GM19043 (cell line): ENCODE measurements at regions not wholly inside any gene's neighbourhood (a gene's known extent, or its start where the extent isn't known, plus 50 kb on each side); places are given as distances from the start of the nearest gene placed in this dataset.
"Not testable (repeated sequence)": the region's sequence is repeated elsewhere in the genome, so short reads cannot be mapped to it uniquely, and the experiment has no call there.

Source experiments
- ATAC-seq: cut with Tn5 transposase; IDR thresholded peaks from one replicate; pipeline ENCODE4 v1.9.1; 2021; ENCODE audit warnings: low read depth; ENCODE audit not compliant: unreplicated experiment

DNA sequence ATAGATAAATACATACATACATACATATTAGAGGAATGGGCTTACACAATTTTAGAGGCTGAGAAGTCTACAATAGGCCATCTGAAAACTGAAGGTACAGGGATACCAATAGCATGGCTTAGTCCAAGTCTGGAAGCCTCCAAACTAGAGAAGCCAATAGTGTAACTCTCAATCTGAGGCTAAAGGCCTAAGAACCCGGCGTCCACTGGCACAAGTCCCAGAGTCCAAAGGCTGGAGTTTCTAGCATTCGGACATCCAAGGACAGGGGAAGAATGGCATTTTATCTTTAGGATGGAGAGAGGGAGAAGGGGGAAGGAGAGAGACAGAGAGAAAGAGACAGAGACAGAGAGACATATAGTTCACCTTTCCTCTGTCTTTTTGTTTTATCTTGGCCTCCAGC lies 63.7 kb upstream of the SYT4 start:
- ATAC-seq, result no peak

DNA sequence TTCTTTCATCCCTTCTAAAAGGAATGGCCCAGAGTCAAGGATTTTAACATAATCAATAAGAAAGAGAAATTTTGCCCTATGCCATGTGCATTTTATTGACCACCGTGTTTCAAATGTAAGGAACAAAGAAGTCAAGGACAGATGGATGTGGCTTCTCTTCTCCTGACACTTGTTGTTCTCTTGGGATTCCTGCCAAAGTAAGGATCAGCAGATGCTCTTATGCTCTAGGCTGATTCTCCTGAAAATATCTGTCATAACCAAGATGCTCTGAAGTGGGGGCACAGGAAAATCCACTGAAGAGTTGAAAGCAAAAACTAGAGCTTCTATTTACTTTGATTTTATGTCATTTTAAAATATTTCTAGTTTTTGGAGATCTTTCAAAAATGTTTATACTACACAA lies 72.9 kb upstream of the SYT4 start:
- ATAC-seq, result no peak

DNA sequence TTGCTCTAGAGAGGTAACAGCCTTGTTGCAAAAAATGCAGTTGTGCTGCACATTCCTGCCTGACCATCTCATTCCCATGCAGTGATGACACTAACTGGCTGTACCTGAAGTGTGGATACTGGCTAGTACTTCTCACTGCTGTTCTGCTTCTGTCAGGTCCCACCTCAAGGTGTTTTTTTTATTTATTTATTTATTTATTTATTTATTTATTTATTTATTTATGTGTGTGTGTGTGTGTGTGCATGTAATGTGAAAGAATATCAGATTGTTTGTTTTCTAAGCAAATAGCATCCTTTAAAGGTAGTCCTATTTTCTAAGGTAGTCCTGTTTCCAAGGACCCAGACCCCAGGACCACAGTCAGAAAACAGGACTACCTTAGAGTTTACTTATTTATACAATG lies 87.2 kb upstream of the SYT4 start:
- ATAC-seq, result no peak

DNA sequence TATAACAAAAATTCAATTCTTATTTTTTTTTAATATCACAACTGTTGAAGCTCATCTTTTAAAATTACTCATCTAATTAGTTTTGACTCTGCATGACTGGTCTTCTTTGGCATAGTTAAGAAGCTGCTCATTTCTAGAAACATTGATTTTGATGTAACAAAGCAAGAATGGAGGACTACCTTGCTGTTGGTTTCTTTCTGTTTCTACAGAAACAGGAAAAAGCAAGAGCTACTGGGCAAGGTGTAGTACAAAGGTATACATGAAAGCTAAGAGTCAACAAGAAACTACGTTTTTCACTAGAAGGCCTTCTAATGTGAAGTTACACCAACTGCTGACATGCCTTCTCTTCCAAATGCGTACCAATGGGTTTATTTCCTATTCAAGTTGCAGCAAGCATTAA lies 90.6 kb upstream of the SYT4 start:
- ATAC-seq, result no peak

DNA sequence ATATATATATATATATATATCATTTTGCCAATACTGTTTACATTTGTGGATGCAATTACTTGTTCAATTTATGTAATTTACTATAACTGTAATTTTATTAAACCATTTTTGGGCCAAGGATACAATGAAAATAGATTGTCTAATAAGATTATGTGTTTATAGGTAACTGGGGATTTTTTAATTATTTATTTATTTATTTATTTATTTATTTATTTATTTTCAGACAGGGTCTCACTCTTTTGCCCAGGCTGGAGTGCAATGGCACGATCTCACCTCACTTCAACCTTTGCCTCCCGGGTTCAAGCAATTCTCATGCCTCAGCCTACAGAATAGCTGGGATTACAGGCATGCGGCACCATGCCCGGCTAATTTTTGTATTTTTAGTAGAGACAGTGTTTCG lies 92.0 kb upstream of the SYT4 start:
- not testable (repeated sequence) for ATAC-seq

DNA sequence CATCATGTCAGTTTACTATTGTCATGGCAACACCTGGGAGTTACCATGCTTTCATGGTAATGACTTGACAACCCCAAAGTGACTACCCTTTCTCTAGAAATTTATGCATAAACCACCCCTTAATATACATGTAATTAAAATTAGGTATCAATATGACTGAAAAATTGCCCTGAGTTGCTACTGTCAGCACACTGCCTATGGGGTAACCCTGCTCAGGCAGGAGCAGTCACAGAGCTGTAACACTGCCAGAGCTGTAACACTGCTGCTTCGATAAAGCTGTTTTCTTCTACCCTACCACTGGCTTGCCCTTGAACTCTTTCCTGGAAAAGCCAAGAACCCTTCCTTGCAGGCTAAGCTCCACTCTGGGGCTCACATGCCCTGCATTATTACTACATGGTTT lies 95.5 kb upstream of the SYT4 start:
- no peak for ATAC-seq

DNA sequence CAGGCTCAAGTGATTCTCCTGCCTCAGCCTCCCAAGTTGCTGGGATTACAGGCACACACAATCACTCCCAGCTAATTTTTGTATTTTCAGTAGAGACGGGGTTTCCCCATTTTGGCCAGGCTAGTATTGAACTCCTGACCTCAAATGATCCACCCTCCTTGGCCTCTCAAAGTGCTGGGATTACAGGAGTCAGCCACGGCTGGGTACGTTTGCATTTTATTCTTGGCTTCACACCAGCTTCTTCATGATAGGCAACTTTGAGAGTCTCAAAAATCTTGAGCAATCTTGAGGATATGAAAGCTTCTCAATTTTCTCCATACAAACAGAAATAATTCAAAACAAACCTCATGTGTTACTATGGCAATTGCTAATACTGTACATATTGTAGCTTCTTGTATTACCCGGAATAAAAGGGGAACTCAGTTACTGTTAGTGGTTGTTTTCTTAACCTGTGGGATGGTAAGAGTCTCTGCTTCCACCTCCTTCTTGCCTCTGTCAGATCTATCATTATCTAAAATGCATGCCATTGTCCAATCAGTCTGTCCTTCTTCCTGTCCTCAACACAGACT lies 102.9 kb upstream of the SYT4 start:
- no peak for ATAC-seq

DNA sequence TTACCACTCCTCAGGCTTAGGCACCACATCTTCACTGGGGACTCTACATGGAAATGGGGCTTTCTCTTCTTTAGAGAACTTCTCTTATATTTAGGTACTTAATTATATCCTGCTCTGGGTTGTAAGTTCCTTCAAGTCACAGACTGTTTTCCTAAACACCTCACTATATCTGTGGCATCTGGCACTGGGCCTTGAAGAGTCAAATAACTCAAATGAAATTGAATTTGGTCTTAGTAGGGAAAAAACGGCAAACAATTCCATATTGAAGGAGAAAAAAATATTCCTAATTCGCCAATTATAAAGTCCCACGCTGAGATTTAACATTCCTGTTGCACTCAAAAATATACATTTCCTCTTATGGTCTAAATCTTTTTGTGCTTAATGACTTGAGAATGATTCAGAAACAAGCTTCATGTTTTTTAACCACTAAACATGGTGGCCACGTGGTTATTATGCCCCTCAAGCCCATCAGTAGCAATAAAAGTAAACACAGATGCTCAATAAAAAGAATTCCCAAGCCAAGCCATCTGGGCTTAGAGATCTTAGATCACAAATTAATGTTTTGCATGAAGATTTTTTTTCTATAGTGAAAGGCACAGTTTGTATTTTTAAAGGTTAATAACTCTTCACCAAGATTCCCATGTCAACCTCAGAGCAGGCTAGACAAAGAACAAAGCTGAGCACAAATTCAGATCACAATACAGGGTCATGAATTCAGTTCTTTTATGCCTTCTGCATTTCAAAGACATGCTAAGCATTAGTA lies 105.5 kb upstream of the SYT4 start:
- ATAC-seq, result no peak

DNA sequence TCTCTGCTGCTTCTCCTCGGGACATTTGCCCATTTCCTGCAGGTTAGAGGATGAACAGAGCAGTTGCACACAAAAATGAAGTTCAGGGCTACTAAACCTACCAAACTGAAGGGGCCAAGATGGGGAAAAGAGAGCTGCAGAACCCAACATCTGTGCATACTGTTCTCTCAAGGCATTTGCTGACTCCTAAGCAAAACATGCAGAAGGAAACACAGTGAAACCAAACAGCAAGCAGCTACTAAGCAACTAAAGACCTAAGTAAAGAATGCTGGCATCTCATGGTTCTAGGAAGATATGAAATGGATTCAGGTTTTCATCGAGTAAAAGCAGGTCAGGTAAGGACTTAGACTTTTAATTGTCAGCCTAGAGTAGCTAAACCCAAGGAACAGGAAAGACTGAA lies 111.9 kb upstream of the SYT4 start:
- no peak for ATAC-seq

DNA sequence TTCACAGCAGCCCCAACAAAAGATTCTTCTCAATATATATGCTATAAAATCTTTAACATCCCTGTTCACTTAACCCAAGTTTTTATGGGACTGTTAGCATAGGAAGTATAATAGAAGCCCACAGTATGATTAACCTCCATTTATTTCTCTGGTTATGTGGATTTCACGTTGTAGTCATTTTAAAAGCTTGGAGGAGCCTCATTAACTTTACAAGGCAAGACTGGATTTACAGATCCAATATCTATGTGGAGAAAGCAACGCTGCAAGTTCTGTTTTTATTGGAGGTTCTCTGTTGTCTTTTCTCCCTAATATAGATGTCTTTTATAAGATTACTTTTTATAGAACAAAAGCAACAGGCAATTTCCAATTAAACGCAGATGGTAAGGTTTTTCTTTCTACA lies 114.9 kb upstream of the SYT4 start:
- ATAC-seq, result no peak

DNA sequence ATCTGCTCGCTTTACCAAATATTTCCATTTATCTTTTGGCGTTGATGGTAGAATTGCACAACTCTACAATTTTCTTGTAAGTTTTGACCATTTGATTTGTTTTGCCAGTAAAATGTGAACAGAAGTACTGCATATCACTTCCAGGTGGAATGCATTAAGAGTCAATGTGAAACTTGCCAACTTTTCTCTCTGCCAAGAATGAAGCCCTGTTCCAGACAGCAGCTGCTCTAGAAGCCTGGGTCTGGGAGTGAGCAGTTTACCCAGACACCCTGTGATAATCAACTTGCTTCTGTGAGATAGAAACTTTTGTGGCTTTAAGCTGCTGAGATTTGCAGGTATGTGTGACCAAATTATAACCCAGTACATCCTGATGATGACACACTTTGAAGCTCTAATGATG lies 115.9 kb upstream of the SYT4 start:
- ATAC-seq, result no peak

DNA sequence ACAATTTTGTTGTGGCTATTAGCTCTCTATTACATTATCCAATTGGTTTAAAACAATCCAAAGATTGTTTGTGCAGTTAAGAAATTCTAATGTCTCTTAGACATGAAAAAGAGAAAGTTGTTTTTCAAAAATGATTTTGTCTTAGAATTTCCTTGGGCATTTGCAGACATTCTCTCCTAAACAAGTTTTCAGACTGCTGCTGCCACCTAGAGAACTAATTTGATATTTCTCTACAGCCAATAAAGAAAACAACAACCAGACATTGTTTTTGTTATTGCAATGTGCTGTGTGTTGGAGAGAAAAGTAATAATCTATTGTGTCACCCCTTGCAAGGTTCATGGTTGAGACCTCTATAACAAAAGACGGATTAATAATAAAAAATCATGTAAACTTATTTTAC lies 119.0 kb upstream of the SYT4 start:
- no peak for ATAC-seq

DNA sequence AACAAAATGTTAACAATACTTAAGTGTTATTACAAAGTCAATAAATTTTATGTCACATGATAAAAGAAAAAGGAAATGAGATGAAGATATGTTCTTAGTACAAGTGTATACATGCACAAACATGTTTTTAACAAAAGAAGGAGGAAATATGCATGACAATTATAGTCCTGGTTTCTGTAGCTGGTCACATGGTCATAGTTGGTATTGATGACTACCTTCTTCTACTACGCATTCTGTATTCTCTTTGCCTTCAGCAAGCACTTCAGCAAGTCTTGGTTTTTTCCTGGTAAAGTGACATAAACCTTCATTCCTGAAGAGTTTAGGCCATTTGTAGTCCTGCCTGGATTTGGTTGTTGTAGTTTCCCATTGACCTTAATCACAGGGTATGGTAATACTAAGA lies 121.3 kb upstream of the SYT4 start:
- ATAC-seq, result no peak

DNA sequence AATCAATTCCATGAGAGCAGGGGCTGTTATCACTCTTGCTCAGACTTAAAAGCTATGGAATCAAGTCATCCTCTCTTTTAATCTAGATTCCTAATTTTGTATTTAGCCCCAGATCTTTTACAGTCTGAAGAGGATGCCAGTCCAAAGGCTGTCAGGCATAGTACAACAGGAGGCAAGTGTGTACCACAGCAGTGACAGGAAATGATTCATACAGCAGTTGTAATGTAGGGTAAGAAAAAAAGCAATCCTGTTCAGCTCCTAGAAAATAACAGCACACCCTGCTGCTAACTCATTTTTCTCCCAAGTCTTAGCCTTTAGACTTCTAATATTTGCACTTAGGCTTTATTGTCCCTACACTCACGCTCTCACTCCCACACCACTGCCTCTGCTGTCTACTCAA lies 127.8 kb upstream of the SYT4 start:
- no peak for ATAC-seq

DNA sequence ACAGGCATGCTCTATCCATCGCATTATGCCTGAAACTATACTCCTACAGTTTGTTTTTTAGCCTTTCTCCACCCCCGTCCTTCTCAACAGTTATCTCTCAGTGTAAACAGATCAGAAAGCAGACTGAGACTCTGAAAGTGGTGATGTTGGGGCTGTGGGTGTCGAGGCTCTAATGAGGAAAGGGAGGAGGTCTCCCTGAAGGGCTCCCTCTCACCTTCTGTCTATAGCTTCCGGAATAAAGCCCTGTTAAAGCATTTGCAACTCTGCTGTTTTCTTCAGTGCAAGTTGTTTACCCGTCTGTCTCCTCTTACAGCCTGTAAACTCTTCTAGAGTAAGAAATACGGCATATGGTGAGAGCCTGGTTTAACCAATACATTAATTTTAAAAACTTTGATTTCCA lies 136.7 kb upstream of the SYT4 start:
- ATAC-seq, result no peak

DNA sequence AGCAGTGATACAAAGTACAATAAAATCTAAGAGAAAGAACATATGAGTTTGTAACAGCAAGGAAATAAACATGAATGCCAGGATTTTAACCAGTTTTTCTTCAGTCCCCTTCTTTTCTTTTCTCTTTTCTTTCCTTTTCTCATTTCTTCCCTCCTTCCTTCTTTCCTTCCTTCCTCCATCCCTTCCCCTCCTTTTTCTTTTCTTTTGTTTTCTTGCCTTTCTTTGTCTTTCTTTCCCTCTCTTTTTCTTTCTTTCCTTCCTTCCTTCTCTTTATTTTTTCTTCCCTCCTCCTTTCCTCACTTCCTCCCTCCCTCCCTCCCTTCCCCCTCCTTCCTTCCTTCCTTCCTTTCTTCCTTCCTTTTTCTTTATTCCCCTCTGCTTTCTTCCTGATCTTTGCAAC lies 142.8 kb upstream of the SYT4 start:
- no peak for ATAC-seq

DNA sequence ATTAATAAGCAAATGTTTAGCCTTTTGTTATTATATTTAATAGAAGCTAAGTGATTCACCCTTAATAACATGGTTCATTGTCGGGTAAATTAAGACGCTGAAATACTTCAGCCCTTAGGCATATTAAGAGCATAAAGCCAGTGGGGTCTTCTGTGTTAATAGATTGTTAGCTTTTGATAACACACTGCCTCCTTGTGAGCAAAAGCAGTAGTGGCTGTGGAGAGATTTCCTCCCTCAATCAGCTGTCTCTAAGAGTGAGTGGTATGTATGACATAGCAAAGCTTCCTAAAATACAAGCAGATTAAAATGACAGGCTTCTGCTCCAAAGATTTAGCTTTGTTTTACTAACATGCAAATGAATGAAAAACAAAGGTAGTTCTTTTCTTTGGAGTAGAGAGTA lies 143.7 kb upstream of the SYT4 start:
- no peak for ATAC-seq

DNA sequence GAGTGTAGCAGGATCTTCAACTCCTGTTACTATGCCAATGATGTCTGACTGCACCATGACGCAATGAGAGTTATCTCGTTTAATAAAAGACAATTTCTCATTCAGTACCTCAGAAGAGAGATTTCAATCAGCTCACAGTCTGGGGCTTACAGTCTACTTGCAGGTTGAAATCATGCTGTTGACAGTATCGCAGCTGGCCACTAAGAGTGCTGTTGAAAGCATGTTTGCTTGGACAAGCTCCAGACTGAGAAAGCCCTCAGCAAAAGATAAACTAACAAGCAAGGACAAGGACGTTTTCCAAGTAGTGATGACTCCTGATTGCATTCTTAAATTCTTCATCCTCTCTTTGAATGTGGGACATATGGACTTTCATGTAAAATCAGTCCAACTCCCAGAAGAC lies 145.2 kb upstream of the SYT4 start:
- ATAC-seq, result no peak

DNA sequence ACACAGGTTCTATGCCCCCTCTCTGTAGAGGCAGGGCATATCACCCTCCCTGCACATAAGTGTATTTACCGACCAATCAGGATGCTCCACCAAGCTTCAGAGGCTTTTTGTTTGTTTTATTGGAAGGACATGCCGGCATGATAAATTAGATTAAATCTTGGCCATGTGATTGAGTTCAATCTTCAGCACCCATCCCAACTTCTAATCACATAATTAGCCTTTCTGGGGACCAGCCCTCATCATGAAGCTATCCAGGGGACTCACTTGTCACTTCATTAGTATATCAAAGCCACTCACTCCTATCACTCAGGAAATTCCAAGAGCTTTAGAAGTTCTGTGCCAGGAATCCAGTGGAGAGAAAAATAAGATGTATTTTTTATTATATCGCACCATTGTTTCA lies 158.6 kb upstream of the SYT4 start:
- ATAC-seq, result no peak

DNA sequence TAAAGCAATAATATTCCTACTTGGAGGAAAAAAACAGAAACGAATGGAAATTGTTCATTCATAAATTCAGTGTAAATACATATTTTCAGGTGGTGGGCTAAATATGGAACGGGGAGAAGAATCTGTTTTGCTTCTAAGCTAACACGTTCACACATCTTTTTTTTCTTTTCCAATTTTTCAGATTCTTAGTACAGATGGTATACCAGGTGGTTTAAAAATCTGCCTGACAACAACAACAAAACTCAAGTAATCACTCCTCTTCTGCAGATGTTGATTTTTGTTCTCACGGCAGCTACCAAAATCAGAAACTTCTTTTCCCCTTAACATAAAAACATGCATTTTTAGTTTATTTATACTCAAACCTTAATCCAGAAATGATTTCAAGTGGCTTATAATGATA lies 164.8 kb upstream of the SYT4 start:
- ATAC-seq, result no peak

DNA sequence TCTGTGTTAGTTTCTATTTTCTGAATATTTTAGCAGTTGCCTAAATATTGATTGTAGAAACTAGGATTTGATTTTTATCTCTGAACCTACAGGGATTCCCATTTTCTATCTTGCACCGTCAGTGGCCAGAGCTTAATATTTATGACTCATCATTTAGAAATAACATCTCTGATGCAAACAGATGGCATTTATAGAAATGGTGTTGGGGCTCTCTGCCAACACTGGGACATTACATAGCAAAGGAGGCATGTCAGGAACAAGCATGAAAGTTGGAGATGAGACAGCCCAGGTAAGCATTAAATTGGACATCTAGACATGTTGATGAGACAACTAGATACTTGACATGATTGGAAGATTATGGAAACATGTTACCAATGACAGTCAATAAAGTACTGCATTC lies 165.3 kb upstream of the SYT4 start:
- no peak for ATAC-seq

DNA sequence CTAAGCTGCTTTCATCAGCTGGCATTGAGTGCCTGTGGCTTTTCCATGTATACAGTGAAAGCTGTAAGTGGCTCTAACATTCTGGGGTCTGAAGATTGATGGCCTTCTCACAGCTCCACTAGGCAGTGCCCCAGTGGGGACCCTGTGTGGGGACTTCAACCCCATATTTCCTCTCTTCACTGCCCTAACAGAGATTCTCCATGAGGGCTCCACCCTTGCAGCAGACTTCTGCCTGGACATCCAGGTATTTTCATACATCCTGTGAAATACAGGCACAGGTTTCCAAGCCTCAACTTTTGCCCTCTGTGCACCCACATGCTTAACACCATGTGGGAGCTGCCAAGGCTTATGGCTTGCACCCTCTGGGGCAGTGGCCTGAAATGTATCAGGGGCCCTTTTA lies 188.2 kb upstream of the SYT4 start:
- no peak for ATAC-seq

DNA sequence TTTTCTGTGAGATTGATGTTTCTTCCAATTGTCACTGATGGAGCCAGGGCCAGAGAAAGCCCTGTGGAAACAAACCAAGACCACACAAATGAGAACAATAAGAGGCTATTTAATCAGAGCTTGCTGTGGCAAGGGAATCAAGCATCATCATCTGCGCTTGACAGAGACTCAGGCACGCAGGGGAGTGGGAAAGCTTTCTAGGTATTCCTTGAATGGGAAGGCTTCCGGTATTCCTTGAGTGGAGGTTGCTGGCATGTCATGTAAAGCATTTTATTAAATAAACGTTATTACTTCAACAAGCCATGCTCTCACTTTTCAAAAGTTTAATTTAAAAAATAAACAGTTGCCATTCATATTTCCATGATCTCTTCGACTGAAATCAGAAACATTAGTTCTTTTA lies 194.6 kb upstream of the SYT4 start:
- no peak for ATAC-seq
